Colon (tissue), 2 donors: ENCODE measurements at regions not wholly inside any gene's neighbourhood (a gene's known extent, or its start where the extent isn't known, plus 50 kb on each side); places are given as distances from the start of the nearest gene placed in this dataset.
"Not testable (repeated sequence)": the region's sequence is repeated elsewhere in the genome, so short reads cannot be mapped to it uniquely, and the experiment has no call there.

ENCODE experiments used
- FAIRE-seq: peaks from 2 replicates; lab custom pipeline; 2012; peaks lifted over from hg19 to GRCh38; lab: Jason Lieb, UNC
- donor health status: control.
- donor health status: control.

DNA sequence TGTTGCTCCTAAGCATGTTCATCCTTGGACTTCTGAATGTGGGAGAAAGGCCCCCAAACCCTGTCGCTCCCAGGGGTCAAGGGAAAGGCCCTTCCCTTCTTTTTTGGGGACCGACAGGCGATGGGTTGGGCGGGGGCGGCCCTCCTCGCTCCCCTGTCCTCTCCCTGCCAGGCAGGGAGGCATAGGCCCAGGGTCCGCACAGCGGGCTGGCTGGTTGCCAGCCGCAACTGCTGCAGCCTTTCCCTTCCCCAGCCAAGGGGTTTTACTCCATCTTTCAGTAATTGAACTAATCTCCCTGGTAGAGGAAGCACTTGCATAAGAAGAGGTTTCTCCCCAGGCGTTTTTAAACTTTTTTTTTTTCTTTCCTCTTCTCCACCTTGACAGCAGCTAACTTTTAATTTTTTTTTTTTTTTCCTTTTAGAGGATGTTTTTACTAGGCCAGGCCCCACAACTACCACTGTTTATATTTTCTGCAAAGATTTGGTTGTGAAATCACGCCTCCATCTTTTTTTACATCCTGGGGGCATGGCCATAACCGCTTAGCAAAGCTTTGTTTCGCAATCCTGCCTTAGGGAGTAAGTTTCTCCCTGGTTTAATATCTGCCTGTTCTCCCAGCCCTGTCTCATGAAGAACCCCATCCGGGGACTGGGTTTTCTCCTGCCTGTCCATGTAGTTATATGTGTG, 216.9 kb upstream of the ZNF608 start:
- no peak for FAIRE-seq

DNA sequence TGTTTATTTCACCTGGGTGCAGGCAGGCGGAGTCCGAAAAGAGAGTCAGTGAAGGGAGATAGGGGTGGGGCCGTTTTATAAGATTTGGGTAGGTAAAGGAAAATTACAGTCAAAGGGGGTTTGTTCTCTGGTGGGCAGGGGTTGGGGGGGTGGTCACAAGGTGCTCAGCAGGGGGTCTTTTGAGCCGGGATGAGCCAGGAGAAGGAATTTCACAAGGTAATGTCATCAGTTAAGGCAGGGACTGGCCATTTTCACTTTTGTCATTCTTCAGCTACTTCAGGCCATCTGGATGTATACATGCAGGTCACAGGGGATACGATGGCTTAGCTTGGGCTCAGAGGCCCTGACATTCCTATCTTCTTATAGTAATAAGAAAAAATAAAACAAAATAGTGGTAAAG, 220.3 kb upstream of the ZNF608 start:
- not testable (repeated sequence) for FAIRE-seq

DNA sequence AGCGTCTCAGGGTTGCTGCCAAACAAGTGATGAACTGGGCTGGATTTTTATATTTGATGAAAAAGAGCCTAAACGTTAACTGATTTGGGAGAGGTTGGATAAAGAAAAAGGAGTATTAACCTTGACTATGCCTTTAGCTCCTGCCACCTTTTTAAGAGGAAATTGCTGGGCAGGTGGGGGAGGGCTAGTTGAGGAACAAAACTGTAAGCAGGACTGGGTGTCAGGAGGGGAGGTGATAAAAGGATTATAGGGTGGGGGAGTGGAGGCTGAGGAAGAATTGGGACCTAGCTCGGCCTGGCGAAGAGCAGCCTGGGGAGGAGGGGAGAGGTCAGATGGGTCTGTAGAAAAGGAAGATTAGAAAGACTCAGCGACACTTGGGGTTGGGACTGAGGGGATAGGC, 223.9 kb upstream of the ZNF608 start:
- not testable (repeated sequence) for FAIRE-seq

DNA sequence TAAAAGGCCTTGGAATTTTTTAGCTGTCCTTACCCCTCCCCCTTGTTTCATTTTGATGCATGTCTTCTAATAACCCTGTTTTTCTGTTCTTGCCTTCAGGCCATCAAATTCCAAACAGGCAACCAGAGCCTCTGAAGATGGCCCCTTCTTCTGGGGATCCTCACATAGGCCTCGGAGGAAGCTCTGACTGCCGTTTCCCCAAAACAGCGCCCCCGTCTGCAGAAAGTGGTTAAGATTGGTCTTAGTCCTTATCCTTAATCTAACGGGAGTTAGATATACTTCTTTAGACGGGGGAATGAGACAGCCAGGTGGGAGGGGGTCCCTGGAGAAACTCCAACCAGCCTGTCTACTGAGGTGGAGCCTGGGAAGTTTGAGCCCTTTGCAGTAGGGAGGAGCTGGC, 226.3 kb upstream of the ZNF608 start:
- FAIRE-seq, result no peak

DNA sequence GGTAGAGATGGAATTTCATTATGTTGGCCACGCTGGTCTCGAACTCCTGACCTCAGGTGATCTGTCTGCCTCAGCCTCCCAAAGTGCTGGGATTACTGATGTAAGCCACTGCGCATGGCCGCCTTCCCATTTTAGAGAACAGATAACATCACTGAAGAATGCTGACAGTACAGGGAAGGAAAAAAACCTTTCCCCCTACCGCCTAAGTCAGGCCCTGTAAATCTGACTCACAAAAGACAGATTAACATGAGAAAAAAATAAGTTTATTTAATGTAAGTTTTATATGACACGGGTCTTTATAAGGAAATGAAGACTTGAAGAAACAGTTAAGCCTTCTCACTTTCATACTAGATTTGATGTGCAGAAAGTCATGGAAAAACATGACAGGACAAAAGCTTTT, 227.2 kb upstream of the ZNF608 start:
- FAIRE-seq, result no peak

DNA sequence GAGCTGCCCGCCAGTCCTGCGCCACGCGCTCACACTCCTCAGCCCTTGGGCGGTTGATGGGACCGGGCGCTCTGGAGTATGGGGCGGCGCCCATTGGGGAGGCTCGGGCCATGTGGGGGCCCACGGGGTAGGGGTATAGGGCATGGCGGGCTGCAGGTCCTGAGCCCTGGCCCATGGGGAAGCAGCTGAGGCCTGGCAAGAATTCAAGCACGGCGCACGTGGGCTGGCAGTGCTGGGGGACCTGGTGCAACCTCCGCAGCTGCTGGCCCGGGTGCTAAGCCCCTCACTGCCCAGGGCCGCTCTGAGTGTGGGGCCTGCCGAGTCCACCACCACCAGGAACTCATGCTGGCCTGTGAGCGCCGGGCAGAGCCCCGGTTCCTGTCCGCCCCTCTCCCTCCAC, 229.6 kb upstream of the ZNF608 start:
- no peak for FAIRE-seq

DNA sequence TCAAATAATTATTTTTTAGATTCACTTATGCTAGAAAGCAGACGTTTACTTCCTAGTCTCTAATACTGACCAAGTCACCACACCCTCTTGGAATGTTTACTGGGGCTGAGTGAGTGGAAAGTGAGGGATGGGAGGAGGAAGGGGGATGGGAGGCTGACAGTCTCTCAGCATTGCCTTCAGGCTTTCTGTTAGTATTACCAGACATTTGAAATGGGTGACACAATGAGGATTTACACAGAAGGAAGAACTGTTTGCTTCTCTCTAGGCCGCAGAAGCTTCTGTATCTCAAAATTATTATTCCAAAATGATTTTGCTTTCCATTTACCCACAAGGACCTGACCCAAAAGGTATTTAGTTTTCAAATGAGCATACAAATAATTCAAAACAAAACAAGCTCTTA, 232.8 kb upstream of the ZNF608 start:
- FAIRE-seq, result no peak

DNA sequence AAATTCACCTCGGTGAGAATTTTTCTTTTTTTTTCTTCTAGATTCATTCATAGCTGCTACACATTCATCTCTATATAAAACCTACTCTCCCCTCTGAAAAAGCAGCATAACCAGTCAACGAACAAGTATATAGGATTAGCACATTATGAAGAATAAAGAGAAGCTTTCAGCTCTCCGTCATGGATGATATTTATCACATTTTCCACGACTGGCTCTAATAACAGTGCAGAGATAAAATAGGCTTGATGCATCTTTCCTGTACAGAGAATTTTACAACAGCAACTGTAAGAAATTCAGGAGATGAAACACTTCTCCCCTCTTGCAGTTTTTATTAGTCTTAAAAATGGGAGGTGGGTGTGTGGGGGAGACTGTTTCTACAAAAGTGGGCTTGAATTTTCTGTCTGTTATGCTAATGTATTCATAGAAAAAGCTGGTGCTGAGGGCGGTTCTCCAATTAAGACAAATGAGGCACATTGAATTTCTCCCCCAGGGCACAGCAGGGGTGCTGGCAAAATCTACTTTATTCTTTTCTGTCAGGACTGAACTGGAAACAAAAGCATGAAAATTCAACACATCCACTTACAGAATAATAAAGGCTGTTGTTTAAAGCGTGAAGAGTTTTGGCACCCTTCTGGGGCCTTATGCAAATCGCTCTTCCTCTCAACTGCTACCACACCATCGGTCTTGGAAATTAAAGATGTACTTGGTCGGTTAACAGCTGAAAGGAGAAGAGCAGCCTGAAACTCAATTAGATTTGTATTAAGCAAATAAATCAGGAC, 233.9 kb upstream of the ZNF608 start:
- FAIRE-seq, result no peak

DNA sequence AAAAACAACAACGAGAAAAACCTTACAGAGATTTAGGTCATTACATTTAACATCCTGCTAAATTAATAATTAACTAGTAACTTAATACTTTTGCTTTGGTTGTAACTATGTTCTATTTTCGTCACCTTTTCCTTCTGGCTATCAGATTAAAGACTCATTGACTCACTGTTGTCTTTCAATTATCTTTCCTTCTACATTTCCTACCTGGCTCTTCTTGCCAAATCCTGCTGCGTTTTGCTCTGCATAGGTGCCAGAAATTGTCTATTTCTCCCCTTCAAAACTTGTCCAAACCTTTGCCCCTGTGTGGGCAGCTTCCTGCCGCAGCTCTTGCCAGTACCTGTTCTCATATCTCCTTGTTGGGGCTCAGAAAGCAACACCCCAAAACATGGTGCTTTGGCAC, 235.5 kb upstream of the ZNF608 start:
- FAIRE-seq, result no peak

DNA sequence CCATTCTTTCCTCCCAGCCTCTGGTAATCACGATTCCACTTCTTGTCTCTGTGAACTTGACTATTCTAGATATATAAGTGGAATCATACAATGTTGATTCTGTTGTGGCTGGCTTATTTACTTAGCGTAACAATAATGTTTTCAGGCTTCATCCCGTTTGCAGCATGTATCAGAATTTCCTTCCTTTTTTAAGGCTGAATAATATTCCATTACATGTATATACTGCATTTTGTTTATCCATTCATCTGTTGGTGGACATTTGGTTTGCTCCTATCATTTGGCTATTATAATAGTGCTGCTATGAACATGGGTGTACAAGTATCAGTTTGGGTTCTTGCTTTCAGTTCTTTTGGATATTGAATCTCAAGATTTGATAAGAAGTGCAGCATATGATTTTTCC, 239.7 kb upstream of the ZNF608 start:
- FAIRE-seq, result no peak

DNA sequence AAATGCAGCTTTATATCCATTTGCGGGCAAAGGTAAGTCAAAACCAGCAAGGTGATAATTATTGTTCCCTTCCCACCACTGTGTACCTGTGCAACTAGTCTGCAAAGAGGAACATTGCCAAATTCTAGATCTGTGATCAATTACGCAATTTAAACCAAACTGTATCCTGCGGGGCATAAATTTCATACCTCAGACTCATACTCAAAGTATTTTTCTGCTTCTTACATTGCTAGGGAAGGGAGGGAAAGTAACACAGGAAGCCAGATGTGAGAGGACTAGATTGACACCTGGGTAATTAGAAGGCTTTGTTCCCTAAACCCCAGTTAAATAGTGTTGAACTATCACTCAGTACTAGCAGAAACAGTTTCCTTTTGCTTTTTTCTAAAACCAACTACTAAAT, 240.2 kb upstream of the ZNF608 start:
- FAIRE-seq, result no peak

DNA sequence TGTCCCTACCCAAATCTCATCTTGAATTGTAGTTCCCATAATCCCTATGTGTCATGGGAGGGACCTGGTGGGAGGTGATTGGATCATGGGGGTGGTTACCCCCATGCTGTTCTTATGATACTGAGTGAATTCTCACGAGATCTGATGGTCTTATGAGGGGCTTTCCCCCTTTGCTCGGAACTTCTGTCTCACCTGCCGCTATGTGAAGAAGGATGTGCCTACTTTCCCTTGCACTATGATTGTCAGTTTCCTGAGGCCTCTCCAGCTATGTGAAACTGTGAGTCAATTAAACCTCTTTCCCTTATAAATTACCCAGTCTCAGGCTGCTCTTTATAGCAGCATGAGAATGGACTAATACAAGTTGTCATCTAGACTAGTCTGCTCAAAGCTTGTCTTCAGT, 241.3 kb upstream of the ZNF608 start:
- not testable (repeated sequence) for FAIRE-seq

DNA sequence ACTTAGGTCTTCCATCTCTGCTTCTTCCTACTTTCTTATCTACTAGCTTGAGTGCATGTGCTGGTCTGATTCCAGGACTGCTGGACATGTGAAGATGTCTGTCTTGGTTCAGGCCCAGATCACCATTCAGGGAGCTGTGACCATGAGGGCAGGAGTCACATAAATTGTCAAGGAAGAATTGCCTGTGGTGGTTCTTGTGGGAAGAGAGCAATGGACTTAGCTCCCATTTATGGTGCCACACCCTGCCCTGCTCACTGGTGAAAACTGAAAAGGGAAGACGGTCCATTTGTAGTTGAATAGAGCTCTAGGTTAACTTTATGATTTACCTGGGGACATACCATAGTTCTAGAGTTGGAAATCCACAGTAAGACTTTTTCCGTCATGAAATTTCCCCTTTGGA, 244.3 kb upstream of the ZNF608 start:
- no peak for FAIRE-seq

DNA sequence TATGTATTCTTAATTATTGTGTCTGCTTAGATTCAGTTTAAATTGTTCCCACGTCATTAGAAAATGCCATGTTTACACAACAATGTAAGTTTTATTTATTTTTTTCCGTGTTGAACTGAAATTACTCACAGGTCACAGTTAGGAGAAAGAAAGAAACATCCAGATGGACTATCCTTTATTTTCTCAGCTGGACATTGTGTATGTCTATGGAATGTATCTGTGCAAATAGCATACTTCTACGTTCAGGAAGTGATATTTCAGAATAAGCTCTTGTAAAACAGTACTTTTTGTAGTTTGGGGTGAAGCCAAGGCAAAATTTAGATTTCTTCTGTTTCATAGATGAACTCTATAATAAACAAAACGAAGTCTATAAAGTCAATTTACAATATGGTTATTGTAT, 249.0 kb upstream of the ZNF608 start:
- FAIRE-seq, result no peak

DNA sequence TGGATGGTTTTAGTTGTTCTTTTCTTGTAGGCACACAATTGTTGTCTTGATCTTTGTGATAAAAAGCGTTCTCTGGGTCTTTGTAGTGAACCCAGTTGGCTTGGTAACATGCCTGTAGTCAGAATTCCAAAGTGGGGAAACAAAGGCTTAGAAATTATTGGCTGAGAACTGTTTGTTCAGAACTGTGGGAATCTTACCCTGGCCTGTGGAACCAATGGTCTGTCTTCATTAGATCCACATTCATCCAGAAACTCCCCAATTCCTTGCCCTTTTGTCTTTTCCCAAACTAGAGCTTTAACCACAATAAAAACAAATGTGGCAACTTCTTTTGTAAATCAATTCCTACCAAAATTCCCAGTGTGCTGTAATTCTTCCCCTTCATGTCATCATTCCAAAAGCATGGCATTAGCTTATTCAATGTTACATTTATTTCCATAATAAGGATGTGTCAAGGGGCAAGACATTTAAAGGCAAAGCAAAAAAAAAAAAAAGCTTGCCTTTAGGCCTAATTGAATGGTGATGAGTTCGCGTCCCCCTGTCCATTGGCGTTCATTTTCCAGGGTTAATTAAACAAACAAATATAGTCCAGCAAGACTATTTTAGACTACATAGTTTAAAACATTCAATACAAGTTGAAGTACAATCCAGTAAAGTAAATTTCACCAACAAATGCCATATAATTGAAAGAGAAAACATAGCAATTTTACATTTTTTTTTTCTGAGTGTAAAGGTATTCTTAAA, 249.8 kb upstream of the ZNF608 start:
- FAIRE-seq, result no peak

DNA sequence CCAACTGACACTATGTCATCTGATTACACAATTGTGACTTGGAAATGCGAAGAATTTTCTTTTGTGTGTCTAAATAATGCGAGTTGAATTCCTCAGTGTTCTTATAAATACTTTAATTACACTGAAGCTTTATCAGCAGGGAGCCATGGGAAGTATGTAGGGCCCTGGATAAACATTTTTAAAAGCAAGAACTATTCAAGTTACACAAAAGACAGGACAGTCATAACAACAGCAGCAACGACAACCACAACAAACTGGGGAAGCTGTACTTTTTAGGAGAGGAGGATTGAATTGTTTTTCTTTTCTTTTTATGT, 250.3 kb upstream of the ZNF608 start:
- no peak for FAIRE-seq

DNA sequence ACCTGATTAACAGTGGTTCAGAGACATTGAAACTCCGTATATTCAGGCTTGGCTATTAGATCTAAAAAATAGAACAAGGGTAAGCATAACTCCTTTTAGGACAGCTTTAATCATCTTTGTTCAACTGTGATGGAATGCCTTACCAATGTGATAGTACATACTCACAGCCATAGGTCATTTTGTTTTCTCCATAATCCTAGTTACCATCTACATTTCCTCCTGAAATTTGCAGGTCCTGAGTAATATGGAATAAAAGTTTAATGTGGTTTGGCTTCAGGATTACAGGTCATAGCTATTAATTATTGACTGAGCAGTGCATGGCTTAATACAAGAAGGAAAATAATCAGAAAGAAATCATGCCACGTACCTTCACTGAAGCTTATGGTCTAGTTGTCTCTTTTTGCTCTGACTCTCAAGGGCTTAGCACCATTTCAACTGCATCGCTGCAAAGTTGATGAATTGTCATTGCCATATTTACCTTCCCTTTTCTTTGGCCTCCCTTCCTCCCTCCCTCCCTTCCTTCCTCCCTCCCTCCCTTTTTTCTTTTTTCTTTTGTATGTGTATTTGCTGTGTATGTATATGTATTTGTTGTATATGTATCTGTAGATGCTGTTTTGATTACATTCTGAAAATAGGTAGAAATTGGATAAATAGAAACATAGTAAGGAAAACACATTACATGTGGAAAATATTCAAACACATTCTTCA, 250.9 kb upstream of the ZNF608 start:
- FAIRE-seq, result no peak

DNA sequence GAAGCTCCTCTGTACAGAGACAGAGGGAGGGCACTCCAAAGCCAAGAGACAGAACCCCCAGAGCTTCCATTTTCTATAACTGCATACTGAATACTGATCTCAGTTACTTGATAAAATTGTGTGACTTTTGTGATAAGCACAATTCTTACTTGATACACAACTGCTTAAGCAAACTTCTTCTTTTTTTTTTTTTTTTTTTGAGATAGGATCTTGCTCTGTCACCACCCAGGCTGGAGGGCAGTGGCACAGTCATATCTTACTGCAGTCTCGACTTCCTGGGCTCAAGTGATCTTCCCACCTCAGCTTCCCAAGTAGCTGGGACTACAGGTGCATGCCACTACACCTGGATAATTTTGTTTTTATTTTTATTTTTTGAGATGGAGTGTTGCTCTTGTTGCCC, 252.1 kb upstream of the ZNF608 start:
- FAIRE-seq, result no peak

DNA sequence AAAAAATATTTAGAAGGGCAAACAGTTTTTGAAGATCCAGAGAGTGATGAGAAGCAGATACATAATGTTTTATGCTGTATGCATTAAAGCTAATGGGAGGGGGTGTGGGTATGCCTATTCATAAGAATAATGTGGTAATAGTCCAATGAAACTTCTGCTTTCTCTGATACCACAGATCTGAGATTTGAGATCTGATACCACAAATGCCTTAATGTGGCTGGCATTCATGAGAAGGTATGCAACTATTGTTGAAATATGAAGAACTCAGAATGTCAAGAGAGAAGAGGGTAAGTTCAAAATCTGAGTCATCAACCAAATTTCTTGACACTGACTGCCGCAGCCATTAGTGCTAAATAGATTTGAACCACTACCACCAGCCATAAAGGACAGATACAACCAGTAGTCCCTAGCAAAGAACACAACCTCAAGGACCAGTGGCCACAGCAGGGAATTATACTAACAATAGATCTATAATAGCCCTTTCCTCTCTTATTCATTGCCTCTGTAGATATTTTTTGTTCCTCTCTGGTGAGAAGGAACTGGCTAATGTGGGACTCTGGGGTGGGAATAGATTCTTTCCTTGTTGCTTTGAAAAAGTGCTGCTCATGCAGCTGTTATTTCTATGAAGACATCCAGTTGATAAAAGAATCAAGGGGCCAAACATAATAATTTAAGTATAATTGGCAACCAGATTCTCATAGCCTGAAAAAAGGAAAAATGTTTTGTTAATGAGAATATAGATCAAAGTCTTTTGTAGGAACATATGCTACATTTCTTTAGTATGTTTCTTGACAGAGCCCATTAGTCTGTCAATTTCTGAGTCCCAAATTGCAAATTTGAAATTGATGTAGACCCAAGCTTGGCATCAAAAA, 256.5 kb upstream of the ZNF608 start:
- no peak for FAIRE-seq

DNA sequence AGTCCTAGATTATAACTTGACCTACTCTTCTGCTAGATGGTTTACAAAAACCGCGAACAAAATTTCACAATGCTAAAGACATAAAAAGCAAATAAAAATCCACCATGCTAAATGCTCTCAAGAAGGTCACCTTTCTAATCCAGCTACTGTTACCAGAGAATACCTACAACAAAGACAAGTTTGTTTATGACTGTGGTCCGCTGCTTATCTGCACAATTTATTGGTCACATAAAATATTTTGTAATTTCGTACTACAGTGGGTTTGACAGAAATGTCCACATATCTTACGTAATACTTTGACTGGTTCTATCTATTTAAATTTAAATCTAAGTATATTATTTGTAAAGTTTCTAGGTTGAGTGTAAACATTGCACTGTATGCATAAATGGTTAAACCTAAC, 257.6 kb upstream of the ZNF608 start:
- FAIRE-seq, result no peak

DNA sequence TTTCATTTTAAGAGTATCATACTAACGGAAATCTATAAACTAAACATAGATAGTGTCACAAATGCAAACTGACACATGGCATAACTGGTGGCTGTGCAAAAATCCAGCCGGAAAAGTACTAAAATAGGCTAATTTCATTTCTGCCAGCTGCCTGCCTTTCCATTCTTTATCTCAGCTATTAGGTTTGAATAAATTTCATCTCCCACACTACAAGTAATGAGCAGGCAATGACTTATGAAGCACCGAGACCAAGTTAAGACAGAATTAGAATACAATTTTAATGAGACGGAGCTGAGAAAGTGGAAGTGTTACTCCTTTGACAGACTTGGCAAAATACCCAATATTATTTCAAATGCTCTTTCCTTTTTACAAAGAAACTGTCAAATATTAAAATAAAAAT, 258.8 kb upstream of the ZNF608 start:
- FAIRE-seq, result no peak
